Caco-2 (cell line): ENCODE measurements at regions not wholly inside any gene's neighbourhood (a gene's known extent, or its start where the extent isn't known, plus 50 kb on each side); places are given as distances from the start of the nearest gene placed in this dataset.
"Not testable (repeated sequence)": the region's sequence is repeated elsewhere in the genome, so short reads cannot be mapped to it uniquely, and the experiment has no call there.

Experiments
- BruUV-seq: library from RNA; stranded (reverse); fragments of 400-500 nt; replicated peaks from 2 replicates; lab custom pipeline; 2021; lab: Mats Ljungman, UMichigan
- CTCF ChIA-PET: fragments of 300-600 bp; sonication (Branson Sonifier 250); formaldehyde crosslinking; loops from one replicate; lab custom pipeline; 2022; ENCODE audit warnings: antibody characterized with exemption; lab: Charles Lee
- POLR2A ChIA-PET: fragments of 300-600 bp; sonication (Branson Sonifier 250); formaldehyde crosslinking; loops from one replicate; lab custom pipeline; 2022; ENCODE audit warnings: antibody characterized with exemption; lab: Charles Lee
- DNase-seq, 2 experiments: peaks; one replicate each; pipeline versions ENCODE4 v3.0.0 to v3.0.0-alpha.2; 2020 to 2022
- H3K27me3 ChIP-seq: replicated peaks from 2 replicates; pipeline ENCODE4 v1.6.0; 2011; ENCODE audit warnings: low read length; ENCODE audit not compliant: control insufficient read depth, insufficient read depth
- H3K36me3 ChIP-seq: 2 replicates; pipeline ENCODE4 v1.5.1; 2011; ENCODE audit warnings: low read length; ENCODE audit not compliant: control insufficient read depth, insufficient read depth
- H3K4me1 ChIP-seq: fragments of 250-450 bp; sonication (Bioruptor Pico); 2 replicates; pipeline ENCODE4 v1.5.1; 2020; ENCODE audit warnings: mild to moderate bottlenecking
- H3K4me3 ChIP-seq: 2 replicates; pipeline ENCODE4 v1.5.1; 2011; ENCODE audit warnings: low read depth, mild to moderate bottlenecking, control low read depth, low read length
- H3K9me3 ChIP-seq: fragments of 250-450 bp; sonication (Bioruptor Pico); 2 replicates; pipeline ENCODE4 v1.5.1; 2020; ENCODE audit warnings: mild to moderate bottlenecking, moderate library complexity
- H3K27ac Mint-ChIP-seq: one replicate; pipeline ENCODE4 v1.8.0; 2022; ENCODE audit warnings: mixed read lengths; ENCODE audit not compliant: unreplicated experiment
- H3K27me3 Mint-ChIP-seq: one replicate; pipeline ENCODE4 v1.8.0; 2022; ENCODE audit warnings: mixed read lengths; ENCODE audit not compliant: insufficient read depth, unreplicated experiment
- H3K36me3 Mint-ChIP-seq: one replicate; pipeline ENCODE4 v1.8.0; 2022; ENCODE audit warnings: mild to moderate bottlenecking, mixed read lengths; ENCODE audit not compliant: insufficient read depth, unreplicated experiment
- H3K4me1 Mint-ChIP-seq: one replicate; pipeline ENCODE4 v1.8.0; 2022; ENCODE audit warnings: low read depth, mixed read lengths; ENCODE audit not compliant: unreplicated experiment
- H3K4me3 Mint-ChIP-seq: one replicate; pipeline ENCODE4 v1.8.0; 2022; ENCODE audit warnings: mild to moderate bottlenecking, moderate library complexity, mixed read lengths; ENCODE audit not compliant: unreplicated experiment
- H3K9me3 Mint-ChIP-seq: one replicate; pipeline ENCODE4 v1.8.0; 2022; ENCODE audit warnings: mixed read lengths; ENCODE audit not compliant: unreplicated experiment
- intact Hi-C: fragments of 100-400 bp; cut with micrococcal nuclease; formaldehyde crosslinking; loops from one replicate; pipeline ENCODE4 v1.10.0; 2022; ENCODE audit not compliant: unreplicated experiment
- TF ChIP-seq, protein P1 (sequence below), 2 experiments: fragments of 200-600 bp in 1 of 2; IDR thresholded peaks; 1 replicate in 1 of 2; 2 replicates in 1 of 2; pipeline versions ENCODE4 v1.5.1 to v1.8.0; 2011 to 2022; ENCODE audit warnings: antibody characterized with exemption in 1 of 2, control low read depth in 1 of 2, inconsistent platforms in 1 of 2, low read depth in 1 of 2, low read length in 1 of 2, mild to moderate bottlenecking in 1 of 2, moderate library complexity in 1 of 2; ENCODE audit not compliant: insufficient read depth in 1 of 2, severe bottlenecking in 1 of 2, unreplicated experiment in 1 of 2

DNA sequence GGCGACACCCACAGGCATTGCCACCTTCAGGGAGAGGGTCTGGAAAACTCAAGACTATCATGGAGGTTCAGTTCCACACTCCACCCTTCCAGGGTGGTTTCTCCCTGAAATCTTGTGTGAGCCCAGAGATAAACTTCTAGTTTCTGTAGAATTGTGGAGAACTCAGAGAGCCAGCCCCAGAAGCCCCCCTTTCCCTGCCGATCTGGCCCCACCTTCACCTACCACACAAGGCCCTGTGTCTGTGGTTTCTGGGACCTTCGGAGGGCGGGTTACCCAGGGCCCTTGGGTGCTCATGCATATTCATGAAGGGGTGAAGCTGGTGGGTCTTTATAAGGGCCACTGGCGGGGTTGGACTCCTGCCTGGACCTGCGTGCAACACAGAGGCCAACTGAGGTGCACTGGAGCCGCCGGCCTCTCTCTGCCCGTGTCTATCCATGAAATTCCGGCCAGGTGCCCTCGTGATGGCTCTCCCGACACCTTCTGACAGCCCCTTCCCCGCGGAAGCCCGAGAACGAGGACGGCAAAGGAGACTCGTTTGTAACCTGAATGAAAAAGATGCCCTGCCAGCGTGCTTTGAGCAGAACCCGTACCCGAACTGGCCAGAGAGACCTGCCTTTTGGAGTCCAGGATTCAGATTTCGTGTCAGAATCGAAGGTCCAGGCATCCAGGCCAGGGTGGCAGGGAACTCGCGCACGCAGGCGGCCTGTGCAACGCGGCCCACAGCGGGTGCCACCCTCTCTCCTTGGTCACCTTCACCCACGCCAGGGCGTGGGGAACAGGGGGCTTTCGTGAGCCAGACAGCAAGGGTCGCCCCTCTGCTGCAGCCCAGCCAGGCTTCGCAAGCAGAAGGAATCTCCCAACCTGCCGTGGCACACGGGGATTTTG, 1933.6 kb upstream of the DEFB115 start:
- CTCF ChIA-PET, H3K9me3 ChIP-seq, H3K27me3 Mint-ChIP-seq, H3K4me3 Mint-ChIP-seq, BruUV-seq, intact Hi-C loops, POLR2A ChIA-PET, H3K27me3 ChIP-seq, H3K4me1 Mint-ChIP-seq, H3K4me1 ChIP-seq, H3K27ac Mint-ChIP-seq, DNase-seq, H3K36me3 Mint-ChIP-seq, H3K4me3 ChIP-seq, H3K36me3 ChIP-seq: not testable (repeated sequence)
- peaks cover 11% of the 10 kb centered on the region for H3K9me3 Mint-ChIP-seq

DNA sequence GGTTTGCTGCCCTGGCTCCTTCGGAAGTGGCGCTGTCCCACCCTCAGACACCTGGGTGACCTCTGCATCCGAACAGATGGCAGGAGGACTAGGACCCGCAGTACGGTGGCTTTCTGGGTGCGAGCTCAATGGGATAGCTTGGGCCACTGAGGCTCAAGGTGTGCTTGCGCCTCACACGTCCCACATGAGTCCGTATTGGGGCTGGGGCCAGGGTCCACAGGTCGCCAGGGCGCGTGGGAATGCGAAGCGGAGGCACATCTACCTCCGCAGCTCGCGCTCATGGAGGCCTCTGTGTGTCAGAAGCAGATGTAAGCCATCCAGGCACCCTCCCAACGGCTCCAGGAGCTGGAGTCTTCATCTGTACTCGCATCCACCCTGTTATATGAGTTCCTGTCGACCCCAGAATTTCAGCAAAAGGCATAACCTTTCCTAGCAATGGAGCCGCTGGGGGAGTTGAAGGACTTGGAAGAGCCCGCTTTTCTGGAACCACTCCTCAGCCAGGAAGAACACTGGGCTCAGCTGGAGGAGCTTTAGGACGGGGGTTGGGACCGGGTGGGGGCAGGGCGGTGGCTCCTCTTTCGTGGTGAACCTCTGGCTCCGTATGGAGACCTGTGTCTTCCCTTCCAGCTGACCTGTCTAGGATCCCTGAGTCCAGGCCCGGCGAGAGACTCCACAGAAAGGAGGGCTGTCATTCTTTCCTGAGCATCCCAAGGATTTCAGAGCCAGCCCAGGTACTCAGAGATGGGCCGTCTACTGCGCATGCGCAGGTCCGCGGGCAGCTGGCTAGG, 1932.8 kb upstream of the DEFB115 start:
- CTCF ChIA-PET, H3K4me1 ChIP-seq, intact Hi-C loops, H3K36me3 ChIP-seq, BruUV-seq, H3K27me3 ChIP-seq, POLR2A ChIA-PET, H3K27ac Mint-ChIP-seq, H3K27me3 Mint-ChIP-seq, DNase-seq, H3K4me3 Mint-ChIP-seq, H3K9me3 ChIP-seq, H3K4me3 ChIP-seq, H3K36me3 Mint-ChIP-seq, H3K4me1 Mint-ChIP-seq: not testable (repeated sequence)
- H3K9me3 Mint-ChIP-seq: peaks cover 12% of the 10 kb centered on the region

DNA sequence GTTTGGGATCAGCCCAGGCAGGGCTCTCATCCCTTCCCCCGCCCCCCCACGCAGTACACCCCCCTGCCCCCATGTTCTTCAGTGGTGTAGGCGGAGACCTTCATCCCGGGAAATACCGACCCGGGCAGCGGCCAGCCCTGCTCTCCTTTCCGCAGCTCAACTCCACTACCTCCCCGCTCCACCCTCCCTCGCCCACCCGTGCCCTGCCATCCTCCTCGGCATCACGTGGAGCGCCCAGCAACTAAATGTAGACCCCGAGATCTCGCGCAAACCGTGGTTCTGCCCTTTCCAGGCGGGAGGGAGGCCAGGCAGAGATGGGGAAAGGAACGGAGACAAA, 1932.2 kb upstream of the DEFB115 start:
- H3K9me3 ChIP-seq: no peaks in the 10 kb centered on the region; the same call in 1 of the 2 replicates
- ChIA-PET CTCF (no interaction called here), POLR2A (no interaction called here)
- Mint-ChIP-seq H3K27ac (no peak overlapping the region), H3K4me3 (no peak overlapping the region), H3K36me3 (no peaks in the 10 kb centered on the region), H3K9me3 (peaks cover 17% of the 10 kb centered on the region), H3K27me3 (no peaks in the 10 kb centered on the region), H3K4me1 (no peaks in the 10 kb centered on the region)
- no TSS peak for BruUV-seq
- H3K27me3 ChIP-seq: no peaks in the 10 kb centered on the region
- no peaks in the 10 kb centered on the region for H3K4me1 ChIP-seq
- no peaks in the 10 kb centered on the region for H3K36me3 ChIP-seq
- H3K4me3 ChIP-seq: no peak overlapping the region
- TF ChIP-seq, protein P1, sequence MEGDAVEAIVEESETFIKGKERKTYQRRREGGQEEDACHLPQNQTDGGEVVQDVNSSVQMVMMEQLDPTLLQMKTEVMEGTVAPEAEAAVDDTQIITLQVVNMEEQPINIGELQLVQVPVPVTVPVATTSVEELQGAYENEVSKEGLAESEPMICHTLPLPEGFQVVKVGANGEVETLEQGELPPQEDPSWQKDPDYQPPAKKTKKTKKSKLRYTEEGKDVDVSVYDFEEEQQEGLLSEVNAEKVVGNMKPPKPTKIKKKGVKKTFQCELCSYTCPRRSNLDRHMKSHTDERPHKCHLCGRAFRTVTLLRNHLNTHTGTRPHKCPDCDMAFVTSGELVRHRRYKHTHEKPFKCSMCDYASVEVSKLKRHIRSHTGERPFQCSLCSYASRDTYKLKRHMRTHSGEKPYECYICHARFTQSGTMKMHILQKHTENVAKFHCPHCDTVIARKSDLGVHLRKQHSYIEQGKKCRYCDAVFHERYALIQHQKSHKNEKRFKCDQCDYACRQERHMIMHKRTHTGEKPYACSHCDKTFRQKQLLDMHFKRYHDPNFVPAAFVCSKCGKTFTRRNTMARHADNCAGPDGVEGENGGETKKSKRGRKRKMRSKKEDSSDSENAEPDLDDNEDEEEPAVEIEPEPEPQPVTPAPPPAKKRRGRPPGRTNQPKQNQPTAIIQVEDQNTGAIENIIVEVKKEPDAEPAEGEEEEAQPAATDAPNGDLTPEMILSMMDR (IDR thresholded peaks at IDR 0.05; ENCODE audit: insufficient read depth in 1 of 2, low read depth in 1 of 2, low read length in 1 of 2, severe bottlenecking in 1 of 2, unreplicated experiment in 1 of 2): no peak
- intact Hi-C loops: no loop called here
- DNase-seq: no peak

DNA sequence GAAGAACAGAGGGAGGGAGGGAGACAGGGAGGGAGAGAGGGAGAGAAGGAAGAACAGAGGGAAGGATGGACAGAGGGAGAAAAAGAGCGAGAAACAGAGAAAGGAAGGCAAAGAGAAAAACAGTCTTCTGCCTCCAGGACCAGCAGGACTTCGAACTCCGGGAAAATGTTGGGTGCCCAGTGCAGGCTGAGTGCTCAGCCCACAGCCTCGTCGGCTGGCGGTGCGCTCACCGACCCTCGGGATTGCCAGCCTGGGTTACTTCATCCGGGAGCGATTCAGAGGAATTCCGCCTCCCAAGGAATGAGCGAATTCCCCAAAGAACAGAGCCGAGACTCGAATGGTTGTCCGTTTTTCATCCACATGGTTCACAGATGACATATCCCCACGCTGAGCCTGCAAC, 1931.7 kb upstream of the DEFB115 start:
- DNase-seq, H3K27me3 ChIP-seq, H3K9me3 ChIP-seq, CTCF ChIA-PET, BruUV-seq, H3K36me3 ChIP-seq, H3K4me1 ChIP-seq, H3K4me3 ChIP-seq, H3K36me3 Mint-ChIP-seq, H3K27ac Mint-ChIP-seq, H3K4me1 Mint-ChIP-seq, H3K4me3 Mint-ChIP-seq, H3K27me3 Mint-ChIP-seq, intact Hi-C loops, POLR2A ChIA-PET: not testable (repeated sequence)
- peaks cover 20% of the 10 kb centered on the region for H3K9me3 Mint-ChIP-seq
